ENCODE measurements at regions not wholly inside any gene's neighbourhood (a gene's known extent, or its start where the extent isn't known, plus 50 kb on each side); places are given as distances from the start of the nearest gene placed in this dataset.
"Not testable (repeated sequence)": the region's sequence is repeated elsewhere in the genome, so short reads cannot be mapped to it uniquely, and the experiment has no call there.

- peaks cover 74% of the 10 kb centered on the region for H3K27me3 ChIP-seq (ENCODE audit: control insufficient read depth, insufficient read depth, low read length)
- no peaks in the 10 kb centered on the region for H3K9me3 ChIP-seq (ENCODE audit: control insufficient read depth, insufficient read depth, low read length)
- no peaks in the 10 kb centered on the region for H3K36me3 ChIP-seq (ENCODE audit: control insufficient read depth, insufficient read depth, low read length)
- peak overlapping the region; percentile 65 for H3K4me3 ChIP-seq (ENCODE audit: low read depth, low read length)
- H3K4me1 ChIP-seq (ENCODE audit: control insufficient read depth, insufficient read depth, low read length): peaks cover 7% of the 10 kb centered on the region
- H3K9ac ChIP-seq (ENCODE audit: low read depth, low read length): no peak overlapping the region
These were observed 89.5 kb upstream of the PAX2 start for GRCh38 chr10:100655760-100656421.

DNA sequence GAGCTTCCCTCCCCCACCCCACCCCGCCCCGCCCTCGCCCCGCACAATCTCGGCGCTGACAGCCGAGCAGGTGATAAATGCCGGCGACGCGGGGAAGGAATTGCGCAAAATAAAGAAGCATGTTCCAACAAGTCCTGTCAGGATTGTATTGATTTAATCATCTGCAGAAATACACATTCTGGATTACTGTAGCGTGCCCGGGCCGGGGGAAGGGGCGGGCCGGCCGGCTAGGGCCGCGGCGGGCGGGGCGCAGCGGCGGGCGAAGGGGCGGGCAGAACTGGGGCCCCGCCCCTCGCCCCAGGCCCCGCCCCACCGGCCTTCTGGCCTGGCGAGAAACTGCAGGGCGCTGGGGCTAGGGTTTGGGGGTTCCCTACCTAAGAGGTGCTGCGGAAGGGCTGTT is 88.9 kb upstream of the PAX2 start:
- peaks cover 7% of the 10 kb centered on the region for H3K4me1 ChIP-seq (ENCODE audit: control insufficient read depth, insufficient read depth, low read length)
- no peak overlapping the region for H3K9ac ChIP-seq (ENCODE audit: low read depth, low read length)
- H3K36me3 ChIP-seq (ENCODE audit: control insufficient read depth, insufficient read depth, low read length): no peaks in the 10 kb centered on the region
- peaks cover 78% of the 10 kb centered on the region for H3K27me3 ChIP-seq (ENCODE audit: control insufficient read depth, insufficient read depth, low read length)
- H3K9me3 ChIP-seq (ENCODE audit: control insufficient read depth, insufficient read depth, low read length): no peaks in the 10 kb centered on the region
- peak overlapping the region; percentile 65 for H3K4me3 ChIP-seq (ENCODE audit: low read depth, low read length)

- Histone ChIP-seq H3K27me3 (ENCODE audit: control insufficient read depth, insufficient read depth, low read length) (peaks cover 79% of the 10 kb centered on the region), H3K4me3 (ENCODE audit: low read depth, low read length) (peak overlapping the region; percentile 18), H3K36me3 (ENCODE audit: control insufficient read depth, insufficient read depth, low read length) (no peaks in the 10 kb centered on the region), H3K9me3 (ENCODE audit: control insufficient read depth, insufficient read depth, low read length) (no peaks in the 10 kb centered on the region), H3K9ac (ENCODE audit: low read depth, low read length) (no peak overlapping the region), H3K4me1 (ENCODE audit: control insufficient read depth, insufficient read depth, low read length) (peaks cover 7% of the 10 kb centered on the region)
These were observed 87.1 kb upstream of the PAX2 start for GRCh38 chr10:100658269-100658668.

DNA sequence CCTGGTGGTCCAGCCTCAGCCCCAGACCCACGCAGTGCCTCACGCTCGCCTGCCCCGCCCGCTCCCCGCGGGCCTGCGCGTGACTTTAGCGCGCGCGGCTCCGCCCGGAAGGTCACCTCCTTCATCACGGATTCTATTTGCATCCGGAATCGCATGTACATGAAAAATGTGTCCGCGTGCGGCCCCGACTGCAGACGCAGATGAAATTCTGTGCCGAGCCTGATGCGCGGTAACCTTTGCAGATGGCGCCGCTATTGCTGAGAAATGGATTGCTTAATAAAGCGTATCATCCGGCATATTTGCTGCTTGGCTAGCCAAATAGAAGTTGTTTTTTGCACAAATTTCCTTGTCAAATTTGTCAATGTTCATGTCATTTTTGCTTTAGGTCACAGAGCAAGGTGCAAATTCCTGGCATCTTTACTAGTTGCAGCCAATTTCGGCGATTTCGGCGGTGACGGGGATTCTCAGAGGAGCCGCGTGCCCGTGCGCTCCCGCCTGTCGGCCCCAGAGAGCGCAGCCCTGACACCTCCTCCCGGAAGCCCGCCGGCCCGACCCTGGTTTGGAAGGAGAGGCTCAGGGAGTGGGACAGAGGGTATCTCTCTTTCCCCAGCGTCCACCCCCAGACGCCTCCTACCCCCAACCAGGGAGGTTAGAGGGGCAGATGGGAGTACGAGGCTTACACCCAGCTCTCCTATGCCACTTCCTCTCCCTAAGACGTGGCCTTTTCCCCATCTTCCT is 85.9 kb upstream of the PAX2 start:
- no peak overlapping the region for H3K9ac ChIP-seq (ENCODE audit: low read depth, low read length)
- H3K36me3 ChIP-seq (ENCODE audit: control insufficient read depth, insufficient read depth, low read length): no peaks in the 10 kb centered on the region
- H3K27me3 ChIP-seq (ENCODE audit: control insufficient read depth, insufficient read depth, low read length): peaks cover 83% of the 10 kb centered on the region
- peaks cover 5% of the 10 kb centered on the region for H3K4me1 ChIP-seq (ENCODE audit: control insufficient read depth, insufficient read depth, low read length)
- H3K4me3 ChIP-seq (ENCODE audit: low read depth, low read length): peak overlapping the region; percentile 45
- H3K9me3 ChIP-seq (ENCODE audit: control insufficient read depth, insufficient read depth, low read length): no peaks in the 10 kb centered on the region

- H3K9me3 ChIP-seq (ENCODE audit: control insufficient read depth, insufficient read depth, low read length): no peaks in the 10 kb centered on the region
- H3K36me3 ChIP-seq (ENCODE audit: control insufficient read depth, insufficient read depth, low read length): no peaks in the 10 kb centered on the region
- H3K27me3 ChIP-seq (ENCODE audit: control insufficient read depth, insufficient read depth, low read length): peaks cover 79% of the 10 kb centered on the region
These were observed 85.0 kb upstream of the PAX2 start for GRCh38 chr10:100660365-100660764.

GRCh38 chr10:100660945-100661344 is 84.4 kb upstream of the PAX2 start:
- H3K27me3 ChIP-seq (ENCODE audit: control insufficient read depth, insufficient read depth, low read length): peaks cover 73% of the 10 kb centered on the region

More at GRCh38 chr10:100660365-100660764, 85.0 kb upstream of the PAX2 start:
- Histone ChIP-seq H3K9ac (ENCODE audit: low read depth, low read length) (no peak overlapping the region), H3K4me1 (ENCODE audit: control insufficient read depth, insufficient read depth, low read length) (peaks cover 5% of the 10 kb centered on the region), H3K4me3 (ENCODE audit: low read depth, low read length) (no peak overlapping the region)

DNA sequence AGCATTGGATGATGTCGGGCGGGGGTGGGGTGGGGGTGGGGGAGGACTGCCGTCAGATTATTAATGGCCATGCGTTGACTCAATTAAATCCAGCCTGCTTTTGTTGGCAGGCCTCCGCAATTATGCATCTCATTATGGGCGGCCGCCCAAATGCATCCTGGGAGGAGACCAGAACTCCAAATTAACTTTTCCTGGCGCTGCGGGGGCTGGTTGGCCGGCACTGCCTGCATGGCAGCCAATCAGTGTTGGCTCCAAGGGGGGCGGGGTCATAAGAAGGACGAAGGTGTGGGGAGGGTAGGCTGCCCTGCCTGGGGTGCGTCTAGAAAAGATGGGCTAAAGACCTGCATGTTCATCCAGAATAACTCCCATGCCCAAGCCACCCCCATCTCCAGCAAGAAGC is 83.9 kb upstream of the PAX2 start:
- H3K9ac ChIP-seq (ENCODE audit: low read depth, low read length): no peak overlapping the region
- H3K36me3 ChIP-seq (ENCODE audit: control insufficient read depth, insufficient read depth, low read length): no peaks in the 10 kb centered on the region
- H3K4me1 ChIP-seq (ENCODE audit: control insufficient read depth, insufficient read depth, low read length): peaks cover 5% of the 10 kb centered on the region
- H3K9me3 ChIP-seq (ENCODE audit: control insufficient read depth, insufficient read depth, low read length): no peaks in the 10 kb centered on the region
- H3K27me3 ChIP-seq (ENCODE audit: control insufficient read depth, insufficient read depth, low read length): peaks cover 71% of the 10 kb centered on the region
- no peak overlapping the region for H3K4me3 ChIP-seq (ENCODE audit: low read depth, low read length)

More at GRCh38 chr10:100660945-100661344, 84.4 kb upstream of the PAX2 start:
- H3K4me1 ChIP-seq (ENCODE audit: control insufficient read depth, insufficient read depth, low read length): peaks cover 5% of the 10 kb centered on the region
- H3K4me3 ChIP-seq (ENCODE audit: low read depth, low read length): no peak overlapping the region
- no peaks in the 10 kb centered on the region for H3K36me3 ChIP-seq (ENCODE audit: control insufficient read depth, insufficient read depth, low read length)
- no peak overlapping the region for H3K9ac ChIP-seq (ENCODE audit: low read depth, low read length)
- no peaks in the 10 kb centered on the region for H3K9me3 ChIP-seq (ENCODE audit: control insufficient read depth, insufficient read depth, low read length)

GRCh38 chr10:100662067-100662466 is 83.3 kb upstream of the PAX2 start:
- no peaks in the 10 kb centered on the region for H3K36me3 ChIP-seq (ENCODE audit: control insufficient read depth, insufficient read depth, low read length)
- H3K9me3 ChIP-seq (ENCODE audit: control insufficient read depth, insufficient read depth, low read length): no peaks in the 10 kb centered on the region
- H3K4me3 ChIP-seq (ENCODE audit: low read depth, low read length): no peak overlapping the region
- H3K27me3 ChIP-seq (ENCODE audit: control insufficient read depth, insufficient read depth, low read length): peaks cover 72% of the 10 kb centered on the region
- peaks cover 5% of the 10 kb centered on the region for H3K4me1 ChIP-seq (ENCODE audit: control insufficient read depth, insufficient read depth, low read length)
- no peak overlapping the region for H3K9ac ChIP-seq (ENCODE audit: low read depth, low read length)

- H3K9me3 ChIP-seq (ENCODE audit: control insufficient read depth, insufficient read depth, low read length): no peaks in the 10 kb centered on the region
- no peaks in the 10 kb centered on the region for H3K36me3 ChIP-seq (ENCODE audit: control insufficient read depth, insufficient read depth, low read length)
- H3K4me3 ChIP-seq (ENCODE audit: low read depth, low read length): no peak overlapping the region
- peaks cover 11% of the 10 kb centered on the region for H3K4me1 ChIP-seq (ENCODE audit: control insufficient read depth, insufficient read depth, low read length)
- H3K27me3 ChIP-seq (ENCODE audit: control insufficient read depth, insufficient read depth, low read length): peaks cover 68% of the 10 kb centered on the region
- no peak overlapping the region for H3K9ac ChIP-seq (ENCODE audit: low read depth, low read length)
These were observed 80.8 kb upstream of the PAX2 start for GRCh38 chr10:100664316-100665149.

GRCh38 chr10:100666634-100667033 is 78.7 kb upstream of the PAX2 start:
- H3K9me3 ChIP-seq (ENCODE audit: control insufficient read depth, insufficient read depth, low read length); H3K4me3 ChIP-seq (ENCODE audit: low read depth, low read length); H3K9ac ChIP-seq (ENCODE audit: low read depth, low read length); H3K36me3 ChIP-seq (ENCODE audit: control insufficient read depth, insufficient read depth, low read length): not testable (repeated sequence)
- Histone ChIP-seq H3K4me1 (ENCODE audit: control insufficient read depth, insufficient read depth, low read length) (peaks cover 12% of the 10 kb centered on the region), H3K27me3 (ENCODE audit: control insufficient read depth, insufficient read depth, low read length) (peaks cover 69% of the 10 kb centered on the region)

- H3K4me3 ChIP-seq (ENCODE audit: low read depth, low read length): no peak overlapping the region
- peaks cover 18% of the 10 kb centered on the region for H3K4me1 ChIP-seq (ENCODE audit: control insufficient read depth, insufficient read depth, low read length)
- peaks cover 68% of the 10 kb centered on the region for H3K27me3 ChIP-seq (ENCODE audit: control insufficient read depth, insufficient read depth, low read length)
- no peak overlapping the region for H3K9ac ChIP-seq (ENCODE audit: low read depth, low read length)
- no peaks in the 10 kb centered on the region for H3K36me3 ChIP-seq (ENCODE audit: control insufficient read depth, insufficient read depth, low read length)
- no peaks in the 10 kb centered on the region for H3K9me3 ChIP-seq (ENCODE audit: control insufficient read depth, insufficient read depth, low read length)
These were observed 75.8 kb upstream of the PAX2 start for GRCh38 chr10:100669616-100670015.
